Transverse colon (tissue), 4 donors: ENCODE measurements at regions not wholly inside any gene's neighbourhood (a gene's known extent, or its start where the extent isn't known, plus 50 kb on each side); places are given as distances from the start of the nearest gene placed in this dataset.

Experiments used
- EP300 ChIP-seq: sonication (generic); formaldehyde crosslinking; IDR thresholded peaks from one replicate; pipeline ENCODE4 v1.6.1; 2017; ENCODE audit warnings: antibody characterized with exemption, low read depth
- POLR2A ChIP-seq: fragments of 450-650 bp; IDR thresholded peaks from one replicate; pipeline ENCODE4 v1.6.1; 2016; ENCODE audit warnings: antibody characterized with exemption, mild to moderate bottlenecking, moderate library complexity
- POLR2AphosphoS5 ChIP-seq, 3 donors: sonication (generic); formaldehyde crosslinking; IDR thresholded peaks; one replicate each; pipeline ENCODE4 v1.6.1; 2016; ENCODE audit warnings: antibody characterized with exemption in 3 of 3
- TF ChIP-seq, protein P1 (sequence below), 5 experiments: fragments of 200-600 bp in 3 of 5; fragments of 450-650 bp in 2 of 5; sonication (generic) in 3 of 5; IDR thresholded peaks; 1 replicate in 2 of 5; 2 replicates in 3 of 5; pipeline ENCODE4 v1.5.1; 2016 to 2017; ENCODE audit warnings: antibody characterized with exemption in 5 of 5, inconsistent platforms in 3 of 5, mild to moderate bottlenecking in 2 of 5, moderate library complexity in 1 of 5

DNA sequence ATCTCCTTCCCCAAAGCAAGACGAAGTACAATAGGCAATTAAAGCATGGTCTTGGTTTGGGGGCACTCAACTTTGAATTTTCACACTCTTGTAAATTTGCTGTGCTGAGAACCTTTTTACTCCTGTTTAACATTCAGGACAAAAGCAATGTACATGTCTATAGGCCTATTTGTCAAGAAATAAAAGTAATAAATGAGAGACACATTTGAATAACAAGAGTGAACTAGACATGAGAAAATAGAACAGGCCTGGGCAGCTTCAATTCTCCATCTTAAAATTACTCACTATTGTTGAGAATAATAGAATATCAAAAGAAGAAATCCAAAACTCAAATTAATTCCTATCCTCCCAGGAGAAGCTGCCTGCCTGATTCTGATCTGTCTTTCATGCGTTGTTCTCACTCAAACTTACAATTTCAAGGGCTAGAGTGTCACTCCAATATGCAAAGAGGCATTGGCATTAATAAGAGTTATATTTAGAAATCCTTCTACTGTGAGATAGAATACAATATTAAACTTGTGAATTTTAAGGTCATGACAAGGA, 192.9 kb upstream of the CCNG1 start:
- TF ChIP-seq EP300: no peak
- TF ChIP-seq, protein P1, sequence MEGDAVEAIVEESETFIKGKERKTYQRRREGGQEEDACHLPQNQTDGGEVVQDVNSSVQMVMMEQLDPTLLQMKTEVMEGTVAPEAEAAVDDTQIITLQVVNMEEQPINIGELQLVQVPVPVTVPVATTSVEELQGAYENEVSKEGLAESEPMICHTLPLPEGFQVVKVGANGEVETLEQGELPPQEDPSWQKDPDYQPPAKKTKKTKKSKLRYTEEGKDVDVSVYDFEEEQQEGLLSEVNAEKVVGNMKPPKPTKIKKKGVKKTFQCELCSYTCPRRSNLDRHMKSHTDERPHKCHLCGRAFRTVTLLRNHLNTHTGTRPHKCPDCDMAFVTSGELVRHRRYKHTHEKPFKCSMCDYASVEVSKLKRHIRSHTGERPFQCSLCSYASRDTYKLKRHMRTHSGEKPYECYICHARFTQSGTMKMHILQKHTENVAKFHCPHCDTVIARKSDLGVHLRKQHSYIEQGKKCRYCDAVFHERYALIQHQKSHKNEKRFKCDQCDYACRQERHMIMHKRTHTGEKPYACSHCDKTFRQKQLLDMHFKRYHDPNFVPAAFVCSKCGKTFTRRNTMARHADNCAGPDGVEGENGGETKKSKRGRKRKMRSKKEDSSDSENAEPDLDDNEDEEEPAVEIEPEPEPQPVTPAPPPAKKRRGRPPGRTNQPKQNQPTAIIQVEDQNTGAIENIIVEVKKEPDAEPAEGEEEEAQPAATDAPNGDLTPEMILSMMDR (IDR thresholded peaks at IDR 0.05): no peak
- TF ChIP-seq POLR2A: no peak
- TF ChIP-seq POLR2AphosphoS5 (IDR thresholded peaks at IDR 0.05): no peak
